ENCODE measurements at regions not wholly inside any gene's neighbourhood (a gene's known extent, or its start where the extent isn't known, plus 50 kb on each side); places are given as distances from the start of the nearest gene placed in this dataset.
"Not testable (repeated sequence)": the region's sequence is repeated elsewhere in the genome, so short reads cannot be mapped to it uniquely, and the experiment has no call there.

- Histone ChIP-seq H3K36me3 (ENCODE audit: control insufficient read depth, insufficient read depth, low read length) (no peaks in the 10 kb centered on the region), H3K27ac (ENCODE audit: low read length) (no peak overlapping the region), H3K4me3 (ENCODE audit: low read depth in 2 of 2, low read length in 2 of 2) (no peak overlapping the region), H3K27me3 (ENCODE audit: control insufficient read depth, insufficient read depth, low read length) (no peaks in the 10 kb centered on the region), H3K4me1 (ENCODE audit: control insufficient read depth, insufficient read depth, low read length) (no peaks in the 10 kb centered on the region), H3K9me3 (ENCODE audit: control insufficient read depth, insufficient read depth, low read depth, low read length) (no peaks in the 10 kb centered on the region)
- no peak for TF ChIP-seq REST (IDR thresholded peaks at IDR 0.05; ENCODE audit: insufficient read depth in 1 of 2, low read depth in 2 of 2, low read length in 1 of 2)
- TF ChIP-seq POLR2AphosphoS5 (IDR thresholded peaks at IDR 0.05; ENCODE audit: low read depth, low read length) = no peak
- TF ChIP-seq SIN3A (IDR thresholded peaks at IDR 0.05; ENCODE audit: borderline replicate concordance, insufficient read depth, low read depth, low read length) = no peak
- TF ChIP-seq TCF7L2 (IDR thresholded peaks at IDR 0.05; ENCODE audit: low read depth, low read length) = no peak
- no peak for TF ChIP-seq CTCF (IDR thresholded peaks at IDR 0.05)
- DNase-seq (ENCODE audit: low read depth, low spot score) = no peak
- ChIA-PET POLR2A (no interaction called here), CTCF (no interaction called here)
- intact Hi-C loops (cut with micrococcal nuclease; ENCODE audit: unreplicated experiment) = no loop called here
- no TSS peak for BruUV-seq (replicated peaks)
- ATAC-seq = no peak
- in situ Hi-C loops (cut with HindIII; ENCODE audit: low pct_unique_long_range_greater_than_20kb, low sequenced_read_pairs) = no loop called here
These were observed 1046.9 kb upstream of the FLRT2 start for GRCh38 chr14:84483072-84483420.

GRCh38 chr14:84484243-84484642 is 1045.7 kb upstream of the FLRT2 start:
- H3K4me1 ChIP-seq (ENCODE audit: control insufficient read depth, insufficient read depth, low read length); H3K9me3 ChIP-seq (ENCODE audit: control insufficient read depth, insufficient read depth, low read depth, low read length); in situ Hi-C loops (cut with HindIII; ENCODE audit: low pct_unique_long_range_greater_than_20kb, low sequenced_read_pairs); H3K27ac ChIP-seq (ENCODE audit: low read length); H3K4me3 ChIP-seq (ENCODE audit: low read depth in 2 of 2, low read length in 2 of 2); H3K27me3 ChIP-seq (ENCODE audit: control insufficient read depth, insufficient read depth, low read length); CTCF ChIA-PET; ATAC-seq; BruUV-seq (replicated peaks); POLR2A ChIA-PET; H3K36me3 ChIP-seq (ENCODE audit: control insufficient read depth, insufficient read depth, low read length); DNase-seq (ENCODE audit: low read depth, low spot score); intact Hi-C loops (cut with micrococcal nuclease; ENCODE audit: unreplicated experiment): not testable (repeated sequence)

- no TSS peak for BruUV-seq (replicated peaks)
- ChIA-PET POLR2A (no interaction called here), CTCF (no interaction called here)
- intact Hi-C loops (cut with micrococcal nuclease; ENCODE audit: unreplicated experiment) = no loop called here
- ATAC-seq (no peak), DNase-seq (ENCODE audit: low read depth, low spot score) (no peak)
- Histone ChIP-seq H3K27ac (ENCODE audit: low read length) (no peak overlapping the region), H3K36me3 (ENCODE audit: control insufficient read depth, insufficient read depth, low read length) (no peaks in the 10 kb centered on the region), H3K27me3 (ENCODE audit: control insufficient read depth, insufficient read depth, low read length) (no peaks in the 10 kb centered on the region), H3K4me1 (ENCODE audit: control insufficient read depth, insufficient read depth, low read length) (no peaks in the 10 kb centered on the region), H3K4me3 (ENCODE audit: low read depth in 2 of 2, low read length in 2 of 2) (no peak overlapping the region), H3K9me3 (ENCODE audit: control insufficient read depth, insufficient read depth, low read depth, low read length) (no peaks in the 10 kb centered on the region)
- no peak for TF ChIP-seq POLR2AphosphoS5 (IDR thresholded peaks at IDR 0.05; ENCODE audit: low read depth, low read length)
- TF ChIP-seq SIN3A (IDR thresholded peaks at IDR 0.05; ENCODE audit: borderline replicate concordance, insufficient read depth, low read depth, low read length) = no peak
- no peak for TF ChIP-seq REST (IDR thresholded peaks at IDR 0.05; ENCODE audit: insufficient read depth in 1 of 2, low read depth in 2 of 2, low read length in 1 of 2)
- no peak for TF ChIP-seq TCF7L2 (IDR thresholded peaks at IDR 0.05; ENCODE audit: low read depth, low read length)
- TF ChIP-seq CTCF (IDR thresholded peaks at IDR 0.05) = no peak
- in situ Hi-C loops (cut with HindIII; ENCODE audit: low pct_unique_long_range_greater_than_20kb, low sequenced_read_pairs) = no loop called here
These were observed 1044.9 kb upstream of the FLRT2 start for GRCh38 chr14:84485036-84485435.
